ENCODE measurements at regions not wholly inside any gene's neighbourhood (a gene's known extent, or its start where the extent isn't known, plus 50 kb on each side); places are given as distances from the start of the nearest gene placed in this dataset.

DNA sequence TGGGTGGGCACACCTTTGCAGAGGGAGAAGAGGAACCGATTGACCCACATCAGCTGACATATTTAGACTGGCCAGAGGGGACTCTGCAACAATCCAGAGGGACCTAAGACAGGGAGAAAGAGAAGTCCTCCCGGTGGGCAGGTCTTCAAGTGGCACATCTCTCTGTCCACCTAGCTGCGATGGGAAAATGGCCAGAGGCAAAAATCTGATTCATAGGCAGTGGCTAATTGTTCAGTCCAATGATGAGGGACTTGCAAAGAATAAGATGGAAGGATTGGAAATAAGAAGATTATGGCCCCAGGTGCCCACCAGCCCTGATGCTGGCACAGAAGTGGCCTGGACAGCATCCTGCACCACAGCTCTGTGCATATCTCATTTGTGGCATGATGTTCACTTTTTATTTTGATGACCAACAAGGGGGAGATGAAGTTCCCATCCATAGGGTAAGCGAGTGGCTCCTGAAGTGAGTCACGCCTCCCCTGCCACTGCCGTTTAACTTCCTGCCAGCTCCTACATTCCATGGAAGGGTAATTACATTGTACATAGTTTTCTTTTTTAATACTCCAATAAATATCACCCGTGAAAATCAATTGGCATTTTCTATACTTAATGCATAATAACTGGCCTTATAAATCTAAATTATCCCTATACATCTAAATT lies 659.6 kb downstream of the MATN1 start:
- Mint-ChIP-seq H3K9me3 (peaks cover 0 to 1% of the 10 kb centered on the region in 2 donors), H3K27me3 (ENCODE audit: low read depth) (no peaks in the 10 kb centered on the region), H3K36me3 (ENCODE audit: insufficient read depth in 2 of 2) (no peaks in the 10 kb centered on the region), H3K4me1 (ENCODE audit: low read depth) (no peaks in the 10 kb centered on the region), H3K27ac (no peak overlapping the region), H3K4me3 (no peak overlapping the region)
- no peak for ATAC-seq (replicated peaks in 1 of 2)
- no peak for DNase-seq

DNA sequence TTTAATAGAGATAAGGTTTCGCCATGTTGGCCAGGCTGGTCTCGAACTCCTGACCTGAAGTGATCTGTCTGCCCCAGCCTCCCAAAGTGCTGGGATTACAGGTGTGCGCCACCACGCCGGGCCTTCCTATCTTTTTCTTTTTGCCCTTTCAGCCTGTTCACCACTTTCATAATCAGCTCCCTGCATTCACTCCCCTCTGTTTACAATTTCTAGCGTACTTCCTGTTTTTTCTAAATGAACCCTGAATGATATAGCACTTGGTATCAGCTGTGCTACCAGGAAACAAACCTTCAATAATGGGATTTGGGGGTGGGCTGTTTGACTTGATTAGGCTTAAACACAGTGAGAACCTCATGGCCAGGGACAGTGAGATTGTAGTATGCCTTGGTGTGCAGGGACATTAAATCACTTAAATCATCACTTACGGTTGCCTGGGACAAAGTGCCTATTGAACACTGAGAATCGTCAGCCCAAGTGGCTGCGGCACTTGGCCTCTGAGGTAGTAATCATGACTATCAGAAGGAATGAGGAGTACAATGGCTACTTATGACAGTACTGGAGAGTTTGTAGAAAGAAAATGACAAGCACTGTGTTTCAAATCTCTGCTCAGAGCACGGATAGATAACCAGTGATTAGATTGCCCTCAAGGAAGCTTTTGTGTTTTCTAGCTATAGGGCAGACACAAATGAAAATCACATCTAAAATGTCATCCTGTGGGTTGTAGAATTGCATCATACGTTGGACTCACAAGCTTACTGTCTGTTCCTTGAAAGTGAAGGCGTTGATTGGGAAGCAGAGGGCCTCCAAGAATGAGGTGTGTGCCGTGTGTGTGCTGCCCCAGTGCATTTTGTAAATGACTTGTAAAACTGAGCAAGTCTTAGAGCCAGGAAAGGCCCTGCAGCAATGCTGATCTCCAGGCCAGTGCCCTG lies 661.8 kb downstream of the MATN1 start:
- ATAC-seq (replicated peaks in 1 of 2) (no peak), DNase-seq (no peak)
- Mint-ChIP-seq H3K36me3 (ENCODE audit: insufficient read depth in 2 of 2) (no peaks in the 10 kb centered on the region), H3K4me1 (ENCODE audit: low read depth) (no peaks in the 10 kb centered on the region), H3K27me3 (ENCODE audit: low read depth) (peaks cover 6% of the 10 kb centered on the region), H3K9me3 (no peaks in the 10 kb centered on the region), H3K4me3 (no peak overlapping the region), H3K27ac (no peak overlapping the region)

DNA sequence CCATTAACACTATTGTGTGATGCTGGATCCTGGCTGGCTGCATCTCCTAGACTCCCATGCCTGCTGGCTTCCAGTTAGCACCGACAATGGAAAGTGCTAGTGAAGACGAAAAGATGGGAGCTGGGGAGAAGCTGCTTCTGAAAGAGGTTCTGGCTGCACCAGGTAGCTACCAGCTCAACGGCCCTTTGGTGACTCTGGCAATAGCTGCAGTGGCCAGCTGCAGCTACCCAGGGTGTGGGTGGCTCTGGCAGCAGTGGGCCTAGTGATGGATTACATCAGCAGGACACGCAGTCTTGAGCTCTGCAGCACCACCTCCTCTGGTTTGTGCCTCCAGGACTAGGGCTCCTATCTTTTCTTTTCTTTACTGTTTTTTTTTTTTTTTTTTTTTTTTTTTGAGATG lies 662.6 kb downstream of the MATN1 start:
- H3K4me3 Mint-ChIP-seq: no peak overlapping the region
- no peaks in the 10 kb centered on the region for H3K4me1 Mint-ChIP-seq (ENCODE audit: low read depth)
- ATAC-seq (replicated peaks in 1 of 2) (no peak), DNase-seq (no peak)
- no peaks in the 10 kb centered on the region for H3K36me3 Mint-ChIP-seq (ENCODE audit: insufficient read depth in 2 of 2)
- H3K27ac Mint-ChIP-seq: no peak overlapping the region
- peaks cover 6% of the 10 kb centered on the region for H3K27me3 Mint-ChIP-seq (ENCODE audit: low read depth)
- H3K9me3 Mint-ChIP-seq: no peaks in the 10 kb centered on the region

DNA sequence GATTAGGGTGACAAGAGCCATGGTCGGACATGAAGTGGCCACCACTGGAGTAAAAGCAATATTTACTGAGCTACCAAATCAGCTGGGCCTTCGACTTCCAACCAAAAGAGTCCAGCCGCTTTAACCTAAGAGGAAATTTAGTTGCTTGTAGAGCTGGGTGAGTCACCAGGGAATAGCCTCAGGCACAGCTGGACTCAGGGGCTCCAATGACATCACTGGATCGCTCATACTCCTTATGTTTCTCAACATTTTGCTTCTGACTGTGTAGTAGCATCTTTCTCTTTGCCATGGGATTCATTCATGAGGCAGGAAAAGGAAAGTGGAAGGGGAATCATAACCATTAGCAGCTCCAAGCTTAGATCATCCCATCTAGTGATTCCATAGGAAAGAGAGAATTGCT lies 664.4 kb downstream of the MATN1 start:
- Mint-ChIP-seq H3K4me3 (no peak overlapping the region), H3K4me1 (ENCODE audit: low read depth) (no peaks in the 10 kb centered on the region), H3K27ac (no peak overlapping the region), H3K27me3 (ENCODE audit: low read depth) (peaks cover 7% of the 10 kb centered on the region), H3K9me3 (no peaks in the 10 kb centered on the region), H3K36me3 (ENCODE audit: insufficient read depth in 2 of 2) (no peaks in the 10 kb centered on the region)
- ATAC-seq (replicated peaks in 1 of 2) (no peak), DNase-seq (no peak)

DNA sequence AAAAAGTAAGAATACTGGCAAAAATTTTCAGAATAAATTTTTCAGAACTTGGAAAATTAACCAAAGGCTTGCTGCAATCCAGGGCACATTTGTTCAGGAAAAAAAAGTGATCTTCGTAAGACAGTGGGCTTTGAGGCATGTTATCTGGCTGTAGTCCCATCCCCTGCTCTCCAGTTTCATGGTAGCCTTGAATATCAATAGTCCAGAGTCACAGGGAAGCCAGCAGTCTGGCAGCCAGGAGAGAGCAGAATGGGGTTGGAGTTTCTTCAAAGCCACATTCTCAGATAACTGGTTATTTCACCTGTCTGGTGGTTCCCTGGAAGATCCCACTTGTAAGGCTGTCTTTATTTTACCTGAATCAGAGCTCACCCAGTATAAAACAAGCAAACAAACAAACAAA lies 669.3 kb downstream of the MATN1 start:
- no peak overlapping the region for H3K4me3 Mint-ChIP-seq
- H3K4me1 Mint-ChIP-seq (ENCODE audit: low read depth): peaks cover 3% of the 10 kb centered on the region
- ATAC-seq (replicated peaks in 1 of 2) (no peak), DNase-seq (no peak)
- H3K36me3 Mint-ChIP-seq (ENCODE audit: insufficient read depth in 2 of 2): no peaks in the 10 kb centered on the region
- H3K27ac Mint-ChIP-seq: no peak overlapping the region
- no peaks in the 10 kb centered on the region for H3K9me3 Mint-ChIP-seq
- H3K27me3 Mint-ChIP-seq (ENCODE audit: low read depth): peaks cover 18% of the 10 kb centered on the region

DNA sequence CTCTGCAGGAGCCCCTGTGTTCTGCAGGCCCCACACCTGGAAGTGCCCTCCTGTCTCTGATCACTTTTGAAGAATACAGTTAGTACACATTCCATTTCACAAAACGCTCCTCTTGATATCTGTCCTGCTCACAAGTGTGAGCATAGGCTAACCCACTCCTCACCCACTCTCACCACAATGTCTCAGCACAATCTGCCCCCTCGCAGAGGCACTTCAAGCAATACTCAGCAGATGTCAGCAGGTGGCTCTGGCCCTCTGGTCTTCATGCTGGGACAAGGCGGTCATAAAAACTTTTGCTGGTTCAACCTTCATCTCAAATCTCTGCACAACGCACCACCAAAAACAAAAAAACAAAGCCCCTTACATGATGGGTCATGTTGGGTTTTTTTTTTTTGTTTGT lies 671.2 kb downstream of the MATN1 start:
- DNase-seq (no peak), ATAC-seq (replicated peaks in 1 of 2) (no peak)
- Mint-ChIP-seq H3K4me3 (no peak overlapping the region), H3K36me3 (ENCODE audit: insufficient read depth in 2 of 2) (no peaks in the 10 kb centered on the region), H3K27me3 (ENCODE audit: low read depth) (peaks cover 14% of the 10 kb centered on the region), H3K4me1 (ENCODE audit: low read depth) (peaks cover 3% of the 10 kb centered on the region), H3K27ac (no peak overlapping the region), H3K9me3 (no peaks in the 10 kb centered on the region)

DNA sequence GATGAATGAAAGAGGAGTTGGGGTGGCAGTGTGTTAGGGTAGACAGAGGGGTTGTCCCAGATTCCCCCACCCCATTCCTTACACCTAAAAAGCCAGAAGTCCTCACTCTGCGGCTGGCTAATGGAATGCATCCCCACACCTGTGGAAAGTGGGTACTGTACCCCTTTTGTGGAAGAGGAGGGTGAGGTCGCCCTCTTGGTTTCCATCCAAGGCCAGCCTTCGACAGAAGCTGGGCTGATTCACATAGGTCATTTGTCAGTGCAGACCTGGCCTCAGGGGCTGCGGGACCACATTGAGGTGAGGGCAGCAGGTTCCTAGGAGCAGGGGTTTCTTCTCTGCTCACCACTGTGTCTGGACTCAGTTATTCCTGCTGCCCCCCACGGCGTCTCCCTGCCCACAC lies 671.6 kb downstream of the MATN1 start:
- Mint-ChIP-seq H3K27ac (no peak overlapping the region), H3K27me3 (ENCODE audit: low read depth) (peaks cover 12% of the 10 kb centered on the region), H3K4me1 (ENCODE audit: low read depth) (peaks cover 3% of the 10 kb centered on the region), H3K36me3 (ENCODE audit: insufficient read depth in 2 of 2) (no peaks in the 10 kb centered on the region), H3K4me3 (no peak overlapping the region), H3K9me3 (no peaks in the 10 kb centered on the region)
- ATAC-seq (replicated peaks in 1 of 2): no peak
- no peak for DNase-seq

DNA sequence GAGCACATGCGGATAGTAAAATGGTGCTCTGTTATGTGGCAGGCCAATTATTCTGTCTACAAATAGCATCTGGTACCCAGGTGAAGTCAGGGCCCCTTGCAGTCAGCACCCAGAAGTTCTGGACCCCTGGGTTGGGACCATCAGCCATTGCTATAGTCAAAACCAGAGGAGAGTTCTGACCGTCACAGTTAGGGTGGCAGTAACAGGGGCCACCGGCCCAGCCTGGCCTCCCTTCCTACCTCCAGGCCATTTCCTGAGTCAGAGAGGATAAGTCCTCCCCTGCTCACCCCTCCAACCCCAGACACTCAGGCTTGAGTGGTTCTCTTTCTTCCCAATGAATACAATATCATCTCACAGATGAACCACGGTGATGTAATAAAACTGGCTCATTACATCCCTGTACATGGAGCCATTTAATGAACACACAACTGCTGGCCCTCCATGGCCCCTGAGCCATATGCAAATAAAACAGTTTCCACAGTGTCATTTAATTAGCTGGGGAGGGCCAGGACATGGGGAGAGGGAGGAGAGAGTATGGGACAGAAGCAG lies 673.6 kb downstream of the MATN1 start:
- H3K4me3 Mint-ChIP-seq: no peak overlapping the region
- H3K9me3 Mint-ChIP-seq: no peaks in the 10 kb centered on the region
- ATAC-seq (replicated peaks in 1 of 2): no peak

DNA sequence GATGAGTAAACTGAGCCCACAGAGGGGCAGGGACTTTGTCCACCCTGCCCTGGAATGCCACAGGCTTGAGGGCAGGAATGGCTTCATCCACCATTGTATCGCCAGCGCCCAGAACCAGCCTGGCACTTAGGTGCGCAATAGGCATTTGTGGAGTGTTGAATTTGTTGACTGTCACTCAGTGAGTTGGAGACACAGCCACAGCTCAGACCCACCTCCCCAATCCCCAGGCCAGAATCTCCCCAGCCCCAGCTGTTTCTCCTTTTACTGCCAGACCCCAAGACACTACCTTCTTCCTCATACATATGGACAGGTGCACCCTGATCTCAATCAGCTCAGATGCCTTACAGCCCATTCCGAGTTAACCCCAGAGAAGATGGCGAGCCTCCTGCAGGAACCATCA lies 674.5 kb downstream of the MATN1 start:
- ATAC-seq (replicated peaks in 1 of 2) (no peak), DNase-seq (no peak)
- Mint-ChIP-seq H3K27me3 (ENCODE audit: low read depth) (peaks cover 11% of the 10 kb centered on the region), H3K36me3 (ENCODE audit: insufficient read depth in 2 of 2) (no peaks in the 10 kb centered on the region), H3K4me3 (no peak overlapping the region), H3K9me3 (no peaks in the 10 kb centered on the region), H3K27ac (no peak overlapping the region), H3K4me1 (ENCODE audit: low read depth) (peaks cover 3% of the 10 kb centered on the region)

More for the DNA sequence above, 673.6 kb downstream of the MATN1 start:
- Mint-ChIP-seq H3K36me3 (ENCODE audit: insufficient read depth in 2 of 2) (no peaks in the 10 kb centered on the region), H3K4me1 (ENCODE audit: low read depth) (peaks cover 3% of the 10 kb centered on the region), H3K27me3 (ENCODE audit: low read depth) (peaks cover 12% of the 10 kb centered on the region), H3K27ac (no peak overlapping the region)
- DNase-seq: no peak

DNA sequence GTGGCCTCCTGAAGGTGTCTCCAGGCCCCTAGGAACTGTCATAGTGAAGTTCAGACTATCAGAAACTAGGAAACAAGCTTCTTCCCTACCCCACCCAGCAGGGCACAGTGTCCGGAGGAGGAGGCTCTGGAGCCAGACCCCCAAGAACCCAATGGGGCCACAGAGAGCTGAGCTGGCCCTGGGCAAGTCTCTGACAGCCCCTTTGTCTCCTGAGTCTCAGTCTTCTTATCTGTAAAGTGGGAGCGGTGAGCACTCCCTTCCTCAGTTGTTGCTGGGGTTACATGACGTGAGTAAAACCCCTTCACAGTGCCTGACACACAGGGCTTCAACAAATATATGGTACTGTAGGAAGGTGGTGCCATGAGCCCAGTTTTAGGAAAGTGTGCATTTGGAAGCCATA lies 675.8 kb downstream of the MATN1 start:
- Mint-ChIP-seq H3K9me3 (no peaks in the 10 kb centered on the region), H3K4me1 (ENCODE audit: low read depth) (peaks cover 3% of the 10 kb centered on the region), H3K27ac (no peak overlapping the region), H3K36me3 (ENCODE audit: insufficient read depth in 2 of 2) (no peaks in the 10 kb centered on the region), H3K27me3 (ENCODE audit: low read depth) (no peaks in the 10 kb centered on the region), H3K4me3 (no peak overlapping the region)
- DNase-seq: no peak
- ATAC-seq (replicated peaks in 1 of 2): no peak

DNA sequence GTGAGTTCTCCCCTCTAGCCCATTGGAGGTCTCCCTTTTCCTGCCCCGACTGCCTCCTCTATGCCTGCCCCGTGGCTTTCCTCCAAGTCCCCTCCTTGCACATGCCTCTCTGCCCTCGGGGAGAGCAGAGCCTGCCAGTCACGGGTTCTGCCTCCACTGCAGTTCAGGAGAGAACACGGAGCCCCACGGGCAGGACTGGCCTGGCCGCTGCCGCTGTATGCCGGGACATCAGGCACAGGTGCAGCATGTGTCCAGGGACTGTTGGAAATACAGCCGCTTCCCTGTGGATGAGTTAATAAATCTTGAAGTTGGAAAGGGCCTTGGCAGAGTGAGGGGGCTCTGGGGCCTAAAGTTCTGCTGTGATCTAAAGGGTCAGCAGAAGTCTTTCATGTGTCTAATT lies 676.6 kb downstream of the MATN1 start:
- H3K4me3 Mint-ChIP-seq: no peak overlapping the region
- H3K27me3 Mint-ChIP-seq (ENCODE audit: low read depth): no peaks in the 10 kb centered on the region
- H3K4me1 Mint-ChIP-seq (ENCODE audit: low read depth): no peaks in the 10 kb centered on the region
- no peaks in the 10 kb centered on the region for H3K9me3 Mint-ChIP-seq
- no peak for ATAC-seq (replicated peaks in 1 of 2)
- H3K27ac Mint-ChIP-seq: no peak overlapping the region
- no peak for DNase-seq
- H3K36me3 Mint-ChIP-seq (ENCODE audit: insufficient read depth in 2 of 2): no peaks in the 10 kb centered on the region

DNA sequence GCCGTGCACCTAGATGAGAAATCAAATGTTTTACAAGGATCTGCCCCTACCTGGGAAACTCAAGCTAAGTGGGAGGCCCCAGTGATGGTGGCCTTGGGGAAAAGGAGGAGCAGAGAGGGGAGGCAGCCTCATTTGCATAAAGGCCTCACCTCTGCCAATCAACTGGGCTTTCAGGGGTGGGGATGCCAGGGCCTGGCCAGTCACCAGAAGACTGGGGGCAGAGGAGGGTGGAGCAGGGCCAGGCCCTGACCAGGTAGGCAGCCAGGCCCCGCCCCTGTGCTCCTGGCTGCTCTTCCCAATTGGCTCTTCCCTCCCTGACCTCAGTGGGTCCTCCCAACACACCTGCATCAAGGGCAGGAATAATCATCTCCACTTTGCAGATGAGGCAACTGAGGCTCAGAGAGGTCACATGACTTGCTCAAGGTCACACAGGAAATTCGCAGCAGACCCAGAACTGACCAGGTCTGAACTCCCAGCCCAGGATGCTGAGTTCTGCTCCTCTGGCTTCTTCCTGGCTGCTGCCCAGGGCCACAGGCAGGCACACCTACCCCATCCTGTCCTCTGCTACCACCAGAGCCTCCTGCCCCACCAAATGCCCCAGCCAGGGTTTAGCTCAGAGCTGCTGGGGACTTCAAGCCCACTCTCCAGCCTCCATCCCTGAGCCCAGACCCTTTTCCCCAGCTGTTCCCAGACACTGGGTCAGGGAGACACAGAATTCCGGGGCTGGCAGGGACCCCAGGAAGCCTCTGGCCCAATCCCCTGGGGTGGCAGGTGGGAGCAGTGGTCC lies 677.9 kb downstream of the MATN1 start:
- Mint-ChIP-seq H3K27me3 (ENCODE audit: low read depth) (no peaks in the 10 kb centered on the region), H3K4me1 (ENCODE audit: low read depth) (no peaks in the 10 kb centered on the region), H3K4me3 (no peak overlapping the region), H3K36me3 (ENCODE audit: insufficient read depth in 2 of 2) (no peaks in the 10 kb centered on the region), H3K9me3 (no peaks in the 10 kb centered on the region), H3K27ac (no peak overlapping the region)
- DNase-seq: no peak
- no peak for ATAC-seq (replicated peaks in 1 of 2)

DNA sequence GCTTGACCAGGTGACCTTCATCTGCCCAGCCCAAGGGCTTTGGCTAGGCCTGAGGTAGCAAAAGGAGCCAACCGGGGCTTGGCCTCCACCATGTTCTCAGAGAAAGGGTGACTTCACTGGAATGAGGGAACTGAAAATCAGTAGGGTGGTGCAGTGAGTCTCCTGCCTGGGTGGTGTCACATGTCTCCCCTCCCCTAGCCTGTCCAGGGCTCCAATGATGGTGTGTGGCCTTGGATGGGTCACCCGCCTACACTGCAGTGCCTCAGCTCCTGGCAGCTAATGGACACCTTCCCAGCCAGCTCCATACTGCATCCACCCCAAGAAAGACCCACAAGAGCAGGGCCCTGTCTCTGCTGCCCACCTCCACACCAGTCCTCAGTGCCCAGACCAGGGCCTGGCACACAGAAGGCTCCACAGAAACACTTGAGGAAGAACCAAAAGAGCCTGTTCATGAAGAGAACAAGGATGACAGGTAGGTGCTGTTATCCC lies 678.7 kb downstream of the MATN1 start:
- Mint-ChIP-seq H3K27ac (no peak overlapping the region), H3K36me3 (ENCODE audit: insufficient read depth in 2 of 2) (no peaks in the 10 kb centered on the region), H3K9me3 (no peaks in the 10 kb centered on the region), H3K4me3 (no peak overlapping the region), H3K4me1 (ENCODE audit: low read depth) (no peaks in the 10 kb centered on the region), H3K27me3 (ENCODE audit: low read depth) (no peaks in the 10 kb centered on the region)
- ATAC-seq (replicated peaks in 1 of 2) (no peak), DNase-seq (no peak)

Data from activated T-cell treated with anti-CD3 and anti-CD28 coated beads, Interleukin-2, amount 50 U/mL, for 72 hours (primary cell).